ENCODE measurements at regions not wholly inside any gene's neighbourhood (a gene's known extent, or its start where the extent isn't known, plus 50 kb on each side); places are given as distances from the start of the nearest gene placed in this dataset.

- Mint-ChIP-seq H3K27me3 (ENCODE audit: low read depth) (no peaks in the 10 kb centered on the region), H3K4me1 (ENCODE audit: low read depth) (no peaks in the 10 kb centered on the region), H3K36me3 (ENCODE audit: low read depth) (no peaks in the 10 kb centered on the region), H3K4me3 (no peak overlapping the region), H3K9me3 (ENCODE audit: insufficient read depth) (peaks cover 4% of the 10 kb centered on the region), H3K27ac (no peak overlapping the region)
- CTCF ChIA-PET = no interaction called here
- POLR2A ChIA-PET = no interaction called here
- DNase-seq (no peak), ATAC-seq (no peak)
Measured at GRCh38 chr14:101040538-101041442, 137.3 kb upstream of the RTL1 start.

DNA sequence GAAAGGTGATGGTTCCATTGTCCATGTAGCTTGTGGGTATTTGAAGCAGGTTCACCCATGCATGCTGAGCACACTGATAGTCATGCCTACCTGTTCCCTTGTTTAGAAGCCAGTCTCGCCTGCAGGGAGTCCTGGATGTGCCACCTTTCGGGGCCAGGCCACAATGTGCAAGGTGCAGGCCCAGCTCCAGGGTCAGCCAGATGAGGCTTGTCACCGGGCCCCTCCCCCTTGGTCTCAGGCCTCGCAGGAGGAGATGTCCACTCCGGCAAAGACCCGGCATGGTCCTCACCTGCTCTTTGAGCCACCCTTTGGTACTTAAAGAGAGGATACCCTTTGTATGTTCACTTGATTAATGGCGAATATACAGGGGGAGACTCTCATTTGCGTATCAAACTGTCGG, 140.4 kb upstream of the RTL1 start:
- H3K4me1 Mint-ChIP-seq (ENCODE audit: low read depth) = no peaks in the 10 kb centered on the region
- DNase-seq (no peak), ATAC-seq (no peak)
- H3K27me3 Mint-ChIP-seq (ENCODE audit: low read depth) = no peaks in the 10 kb centered on the region
- H3K4me3 Mint-ChIP-seq = no peak overlapping the region
- CTCF ChIA-PET = no interaction called here
- no peaks in the 10 kb centered on the region for H3K36me3 Mint-ChIP-seq (ENCODE audit: low read depth)
- peaks cover 4% of the 10 kb centered on the region for H3K9me3 Mint-ChIP-seq (ENCODE audit: insufficient read depth)
- POLR2A ChIA-PET = no interaction called here
- no peak overlapping the region for H3K27ac Mint-ChIP-seq

- H3K27me3 Mint-ChIP-seq (ENCODE audit: low read depth) = no peaks in the 10 kb centered on the region
- H3K36me3 Mint-ChIP-seq (ENCODE audit: low read depth) = no peaks in the 10 kb centered on the region
- CTCF ChIA-PET = no interaction called here
- ATAC-seq (no peak), DNase-seq (no peak)
- H3K9me3 Mint-ChIP-seq (ENCODE audit: insufficient read depth) = no peaks in the 10 kb centered on the region
- POLR2A ChIA-PET = no interaction called here
- H3K27ac Mint-ChIP-seq = no peak overlapping the region
- H3K4me3 Mint-ChIP-seq = no peak overlapping the region
- no peaks in the 10 kb centered on the region for H3K4me1 Mint-ChIP-seq (ENCODE audit: low read depth)
Measured at GRCh38 chr14:101044741-101045140, 141.2 kb upstream of the RTL1 start.

GRCh38 chr14:101045511-101045910, 142.0 kb upstream of the RTL1 start:
- H3K4me1 Mint-ChIP-seq (ENCODE audit: low read depth) = no peaks in the 10 kb centered on the region
- POLR2A ChIA-PET = no interaction called here

GRCh38 chr14:101046071-101046470, 142.5 kb upstream of the RTL1 start:
- Mint-ChIP-seq H3K9me3 (ENCODE audit: insufficient read depth) (no peaks in the 10 kb centered on the region), H3K36me3 (ENCODE audit: low read depth) (no peaks in the 10 kb centered on the region), H3K27me3 (ENCODE audit: low read depth) (no peaks in the 10 kb centered on the region), H3K27ac (no peak overlapping the region), H3K4me3 (no peak overlapping the region), H3K4me1 (ENCODE audit: low read depth) (no peaks in the 10 kb centered on the region)
- ATAC-seq = no peak
- ChIA-PET POLR2A (no interaction called here), CTCF (no interaction called here)
- DNase-seq = no peak

More at GRCh38 chr14:101045511-101045910, 142.0 kb upstream of the RTL1 start:
- no peak overlapping the region for H3K27ac Mint-ChIP-seq
- no peaks in the 10 kb centered on the region for H3K36me3 Mint-ChIP-seq (ENCODE audit: low read depth)
- no peaks in the 10 kb centered on the region for H3K9me3 Mint-ChIP-seq (ENCODE audit: insufficient read depth)
- ATAC-seq (no peak), DNase-seq (no peak)
- no peaks in the 10 kb centered on the region for H3K27me3 Mint-ChIP-seq (ENCODE audit: low read depth)
- CTCF ChIA-PET = no interaction called here
- H3K4me3 Mint-ChIP-seq = no peak overlapping the region

DNA sequence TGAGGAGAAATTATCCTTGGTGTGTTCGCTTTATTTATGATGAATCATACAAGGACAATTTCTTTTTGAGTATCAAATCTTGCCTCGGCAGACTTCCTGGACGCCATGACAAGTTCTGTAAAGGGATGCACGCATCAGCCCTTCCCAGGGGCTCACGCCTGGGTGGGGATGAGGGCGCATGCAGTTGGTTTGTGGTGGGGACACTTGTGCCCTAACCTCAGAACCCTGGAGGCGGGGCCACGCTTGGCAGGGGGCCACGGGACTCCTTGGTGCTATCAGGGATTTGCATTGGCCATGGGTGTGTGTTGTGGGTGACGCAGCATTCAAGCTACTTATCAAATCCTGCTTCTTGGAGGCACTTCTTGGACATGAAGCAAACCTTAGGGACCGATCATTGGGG, 143.8 kb upstream of the RTL1 start:
- ChIA-PET POLR2A (no interaction called here), CTCF (no interaction called here)
- ATAC-seq = no peak
- H3K4me1 Mint-ChIP-seq (ENCODE audit: low read depth) = no peaks in the 10 kb centered on the region
- no peaks in the 10 kb centered on the region for H3K36me3 Mint-ChIP-seq (ENCODE audit: low read depth)
- no peaks in the 10 kb centered on the region for H3K27me3 Mint-ChIP-seq (ENCODE audit: low read depth)
- H3K9me3 Mint-ChIP-seq (ENCODE audit: insufficient read depth) = no peaks in the 10 kb centered on the region
- no peak overlapping the region for H3K4me3 Mint-ChIP-seq
- DNase-seq = no peak
- H3K27ac Mint-ChIP-seq = no peak overlapping the region

DNA sequence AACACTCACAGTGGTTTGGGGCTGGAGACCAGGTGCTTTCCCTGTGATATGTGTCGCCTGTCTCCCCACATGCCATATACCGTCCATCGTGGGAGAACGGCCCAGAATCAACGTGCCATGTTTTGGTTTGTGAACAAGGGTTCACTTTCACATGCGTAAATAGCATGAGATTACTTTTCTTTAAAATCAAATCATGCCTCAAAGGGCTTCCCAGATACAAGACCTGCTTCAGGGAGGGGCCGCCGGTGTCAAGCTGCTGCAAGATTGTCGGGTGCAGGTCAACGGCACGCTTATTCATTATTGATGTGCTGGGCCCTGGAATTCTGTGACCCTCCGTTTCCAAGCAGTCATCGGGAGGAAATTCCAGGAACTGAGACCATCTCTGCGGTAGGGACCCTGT, 145.2 kb upstream of the RTL1 start:
- Mint-ChIP-seq H3K36me3 (ENCODE audit: low read depth) (no peaks in the 10 kb centered on the region), H3K27me3 (ENCODE audit: low read depth) (no peaks in the 10 kb centered on the region), H3K27ac (no peak overlapping the region), H3K4me3 (no peak overlapping the region), H3K9me3 (ENCODE audit: insufficient read depth) (no peaks in the 10 kb centered on the region), H3K4me1 (ENCODE audit: low read depth) (no peaks in the 10 kb centered on the region)
- ChIA-PET CTCF (no interaction called here), POLR2A (no interaction called here)
- no peak for DNase-seq
- no peak for ATAC-seq

- CTCF ChIA-PET = no interaction called here
- H3K27ac Mint-ChIP-seq = no peak overlapping the region
- no peaks in the 10 kb centered on the region for H3K36me3 Mint-ChIP-seq (ENCODE audit: low read depth)
- no peak overlapping the region for H3K4me3 Mint-ChIP-seq
- H3K4me1 Mint-ChIP-seq (ENCODE audit: low read depth) = no peaks in the 10 kb centered on the region
- DNase-seq (no peak), ATAC-seq (no peak)
- H3K9me3 Mint-ChIP-seq (ENCODE audit: insufficient read depth) = no peaks in the 10 kb centered on the region
- POLR2A ChIA-PET = no interaction called here
- no peaks in the 10 kb centered on the region for H3K27me3 Mint-ChIP-seq (ENCODE audit: low read depth)
Measured at GRCh38 chr14:101049511-101049910, 146.0 kb upstream of the RTL1 start.

- ChIA-PET CTCF (no interaction called here), POLR2A (no interaction called here)
- no peak overlapping the region for H3K27ac Mint-ChIP-seq
- no peaks in the 10 kb centered on the region for H3K36me3 Mint-ChIP-seq (ENCODE audit: low read depth)
- H3K27me3 Mint-ChIP-seq (ENCODE audit: low read depth) = no peaks in the 10 kb centered on the region
- H3K4me1 Mint-ChIP-seq (ENCODE audit: low read depth) = no peaks in the 10 kb centered on the region
- DNase-seq = no peak
- no peak overlapping the region for H3K4me3 Mint-ChIP-seq
- no peak for ATAC-seq
- H3K9me3 Mint-ChIP-seq (ENCODE audit: insufficient read depth) = no peaks in the 10 kb centered on the region
Measured at GRCh38 chr14:101049942-101050341, 146.4 kb upstream of the RTL1 start.

GRCh38 chr14:101050901-101051490, 147.5 kb upstream of the RTL1 start:
- Mint-ChIP-seq H3K27me3 (ENCODE audit: low read depth) (no peaks in the 10 kb centered on the region), H3K9me3 (ENCODE audit: insufficient read depth) (no peaks in the 10 kb centered on the region), H3K4me3 (no peak overlapping the region), H3K36me3 (ENCODE audit: low read depth) (no peaks in the 10 kb centered on the region), H3K27ac (no peak overlapping the region), H3K4me1 (ENCODE audit: low read depth) (no peaks in the 10 kb centered on the region)
- ATAC-seq = no peak
- DNase-seq = no peak
- ChIA-PET POLR2A (no interaction called here), CTCF (no interaction called here)

GRCh38 chr14:101054671-101055070, 151.1 kb upstream of the RTL1 start:
- H3K27ac Mint-ChIP-seq = no peak overlapping the region
- no peaks in the 10 kb centered on the region for H3K27me3 Mint-ChIP-seq (ENCODE audit: low read depth)
- DNase-seq (no peak), ATAC-seq (no peak)
- ChIA-PET POLR2A (no interaction called here), CTCF (no interaction called here)
- H3K4me3 Mint-ChIP-seq = no peak overlapping the region
- H3K36me3 Mint-ChIP-seq (ENCODE audit: low read depth) = no peaks in the 10 kb centered on the region
- H3K4me1 Mint-ChIP-seq (ENCODE audit: low read depth) = no peaks in the 10 kb centered on the region
- no peaks in the 10 kb centered on the region for H3K9me3 Mint-ChIP-seq (ENCODE audit: insufficient read depth)

- ChIA-PET POLR2A (no interaction called here), CTCF (no interaction called here)
- no peaks in the 10 kb centered on the region for H3K27me3 Mint-ChIP-seq (ENCODE audit: low read depth)
- no peak overlapping the region for H3K27ac Mint-ChIP-seq
- no peaks in the 10 kb centered on the region for H3K4me1 Mint-ChIP-seq (ENCODE audit: low read depth)
- no peak for DNase-seq
- no peaks in the 10 kb centered on the region for H3K36me3 Mint-ChIP-seq (ENCODE audit: low read depth)
- H3K4me3 Mint-ChIP-seq = no peak overlapping the region
- no peaks in the 10 kb centered on the region for H3K9me3 Mint-ChIP-seq (ENCODE audit: insufficient read depth)
- ATAC-seq = no peak
Measured at GRCh38 chr14:101055106-101055662, 151.7 kb upstream of the RTL1 start.

All from activated CD8-positive, alpha-beta T cell treated with anti-CD3 and anti-CD28 coated beads, Interleukin-2, amount 10 ng/mL, durations not matched to agents 7 days and 5 days (primary cell).